ENCODE measurements at regions not wholly inside any gene's neighbourhood (a gene's known extent, or its start where the extent isn't known, plus 50 kb on each side); places are given as distances from the start of the nearest gene placed in this dataset.

- Mint-ChIP-seq H3K27ac (no peak overlapping the region), H3K36me3 (ENCODE audit: low read depth) (no peaks in the 10 kb centered on the region), H3K4me3 (no peak overlapping the region), H3K9me3 (no peaks in the 10 kb centered on the region), H3K4me1 (ENCODE audit: low read depth) (peaks cover 14% of the 10 kb centered on the region), H3K27me3 (ENCODE audit: insufficient read depth) (no peaks in the 10 kb centered on the region)
- intact Hi-C loops (cut with micrococcal nuclease), result no loop called here
- no peak for DNase-seq (ENCODE audit: low spot score)
Measured at GRCh38 chr2:37458133-37458532, 113.7 kb downstream of the QPCT start.

- H3K27ac Mint-ChIP-seq, result no peak overlapping the region
- peaks cover 5% of the 10 kb centered on the region for H3K27me3 Mint-ChIP-seq (ENCODE audit: insufficient read depth)
- no peaks in the 10 kb centered on the region for H3K9me3 Mint-ChIP-seq
- H3K4me3 Mint-ChIP-seq, result no peak overlapping the region
- no peaks in the 10 kb centered on the region for H3K36me3 Mint-ChIP-seq (ENCODE audit: low read depth)
- peaks cover 12% of the 10 kb centered on the region for H3K4me1 Mint-ChIP-seq (ENCODE audit: low read depth)
- intact Hi-C loops (cut with micrococcal nuclease), result no loop called here
- no peak for DNase-seq (ENCODE audit: low spot score)
Measured at GRCh38 chr2:37459095-37459981, 114.9 kb downstream of the QPCT start.

- H3K36me3 Mint-ChIP-seq (ENCODE audit: low read depth), result no peaks in the 10 kb centered on the region
- no peaks in the 10 kb centered on the region for H3K9me3 Mint-ChIP-seq
- H3K27ac Mint-ChIP-seq, result no peak overlapping the region
- intact Hi-C loops (cut with micrococcal nuclease), result no loop called here
- H3K4me3 Mint-ChIP-seq, result no peak overlapping the region
- peaks cover 12% of the 10 kb centered on the region for H3K4me1 Mint-ChIP-seq (ENCODE audit: low read depth)
- DNase-seq (ENCODE audit: low spot score), result no peak
- peaks cover 12% of the 10 kb centered on the region for H3K27me3 Mint-ChIP-seq (ENCODE audit: insufficient read depth)
Measured at GRCh38 chr2:37460896-37461229, 116.4 kb downstream of the QPCT start.

- peaks cover 16% of the 10 kb centered on the region for H3K27me3 Mint-ChIP-seq (ENCODE audit: insufficient read depth)
- H3K4me1 Mint-ChIP-seq (ENCODE audit: low read depth), result no peaks in the 10 kb centered on the region
- H3K9me3 Mint-ChIP-seq, result no peaks in the 10 kb centered on the region
- intact Hi-C loops (cut with micrococcal nuclease), result no loop called here
- H3K27ac Mint-ChIP-seq, result no peak overlapping the region
- H3K36me3 Mint-ChIP-seq (ENCODE audit: low read depth), result no peaks in the 10 kb centered on the region
- no peak for DNase-seq (ENCODE audit: low spot score)
- H3K4me3 Mint-ChIP-seq, result no peak overlapping the region
Measured at GRCh38 chr2:37464067-37464466, 119.6 kb downstream of the QPCT start.

- intact Hi-C loops (cut with micrococcal nuclease), result no loop called here
- Mint-ChIP-seq H3K27me3 (ENCODE audit: insufficient read depth) (peaks cover 16% of the 10 kb centered on the region), H3K36me3 (ENCODE audit: low read depth) (no peaks in the 10 kb centered on the region), H3K27ac (no peak overlapping the region), H3K9me3 (no peaks in the 10 kb centered on the region), H3K4me1 (ENCODE audit: low read depth) (no peaks in the 10 kb centered on the region), H3K4me3 (no peak overlapping the region)
- no peak for DNase-seq (ENCODE audit: low spot score)
Measured at GRCh38 chr2:37466533-37467222, 122.2 kb downstream of the QPCT start.

GRCh38 chr2:37468170-37468569, 123.7 kb downstream of the QPCT start:
- intact Hi-C loops (cut with micrococcal nuclease), result no loop called here
- H3K36me3 Mint-ChIP-seq (ENCODE audit: low read depth), result no peaks in the 10 kb centered on the region

GRCh38 chr2:37469126-37469525, 124.7 kb downstream of the QPCT start:
- H3K4me3 Mint-ChIP-seq, result no peak overlapping the region
- no peaks in the 10 kb centered on the region for H3K4me1 Mint-ChIP-seq (ENCODE audit: low read depth)
- H3K36me3 Mint-ChIP-seq (ENCODE audit: low read depth), result no peaks in the 10 kb centered on the region
- H3K27ac Mint-ChIP-seq, result no peak overlapping the region
- intact Hi-C loops (cut with micrococcal nuclease), result no loop called here
- H3K27me3 Mint-ChIP-seq (ENCODE audit: insufficient read depth), result peaks cover 12% of the 10 kb centered on the region
- DNase-seq (ENCODE audit: low spot score), result no peak
- H3K9me3 Mint-ChIP-seq, result no peaks in the 10 kb centered on the region

More at GRCh38 chr2:37468170-37468569, 123.7 kb downstream of the QPCT start:
- DNase-seq (ENCODE audit: low spot score), result no peak
- Mint-ChIP-seq H3K4me1 (ENCODE audit: low read depth) (no peaks in the 10 kb centered on the region), H3K4me3 (no peak overlapping the region), H3K27ac (no peak overlapping the region), H3K27me3 (ENCODE audit: insufficient read depth) (peaks cover 16% of the 10 kb centered on the region), H3K9me3 (no peaks in the 10 kb centered on the region)

GRCh38 chr2:37471104-37471503, 126.7 kb downstream of the QPCT start:
- no peaks in the 10 kb centered on the region for H3K9me3 Mint-ChIP-seq
- no peak overlapping the region for H3K4me3 Mint-ChIP-seq
- intact Hi-C loops (cut with micrococcal nuclease), result no loop called here
- H3K27ac Mint-ChIP-seq, result no peak overlapping the region
- no peaks in the 10 kb centered on the region for H3K4me1 Mint-ChIP-seq (ENCODE audit: low read depth)
- peaks cover 4% of the 10 kb centered on the region for H3K27me3 Mint-ChIP-seq (ENCODE audit: insufficient read depth)
- no peak for DNase-seq (ENCODE audit: low spot score)
- H3K36me3 Mint-ChIP-seq (ENCODE audit: low read depth), result no peaks in the 10 kb centered on the region

GRCh38 chr2:37471994-37472393, 127.6 kb downstream of the QPCT start:
- intact Hi-C loops (cut with micrococcal nuclease), result no loop called here
- H3K4me3 Mint-ChIP-seq, result no peak overlapping the region
- no peaks in the 10 kb centered on the region for H3K4me1 Mint-ChIP-seq (ENCODE audit: low read depth)
- no peaks in the 10 kb centered on the region for H3K9me3 Mint-ChIP-seq
- peaks cover 1% of the 10 kb centered on the region for H3K27me3 Mint-ChIP-seq (ENCODE audit: insufficient read depth)
- no peaks in the 10 kb centered on the region for H3K36me3 Mint-ChIP-seq (ENCODE audit: low read depth)
- no peak for DNase-seq (ENCODE audit: low spot score)
- no peak overlapping the region for H3K27ac Mint-ChIP-seq

GRCh38 chr2:37472959-37473358, 128.5 kb downstream of the QPCT start:
- peaks cover 4% of the 10 kb centered on the region for H3K27me3 Mint-ChIP-seq (ENCODE audit: insufficient read depth)
- H3K9me3 Mint-ChIP-seq, result no peaks in the 10 kb centered on the region
- DNase-seq (ENCODE audit: low spot score), result no peak
- no peak overlapping the region for H3K4me3 Mint-ChIP-seq
- intact Hi-C loops (cut with micrococcal nuclease), result no loop called here
- H3K4me1 Mint-ChIP-seq (ENCODE audit: low read depth), result no peaks in the 10 kb centered on the region
- H3K36me3 Mint-ChIP-seq (ENCODE audit: low read depth), result no peaks in the 10 kb centered on the region
- H3K27ac Mint-ChIP-seq, result no peak overlapping the region

GRCh38 chr2:37476411-37476810, 132.0 kb downstream of the QPCT start:
- no peak overlapping the region for H3K27ac Mint-ChIP-seq
- peaks cover 4% of the 10 kb centered on the region for H3K27me3 Mint-ChIP-seq (ENCODE audit: insufficient read depth)
- H3K4me1 Mint-ChIP-seq (ENCODE audit: low read depth), result no peaks in the 10 kb centered on the region
- no peaks in the 10 kb centered on the region for H3K36me3 Mint-ChIP-seq (ENCODE audit: low read depth)
- no peak for DNase-seq (ENCODE audit: low spot score)
- intact Hi-C loops (cut with micrococcal nuclease), result no loop called here
- no peak overlapping the region for H3K4me3 Mint-ChIP-seq
- H3K9me3 Mint-ChIP-seq, result peaks cover 4% of the 10 kb centered on the region

GRCh38 chr2:37477921-37478320, 133.5 kb downstream of the QPCT start:
- Mint-ChIP-seq H3K27ac (no peak overlapping the region), H3K36me3 (ENCODE audit: low read depth) (no peaks in the 10 kb centered on the region), H3K9me3 (peaks cover 4% of the 10 kb centered on the region), H3K27me3 (ENCODE audit: insufficient read depth) (peaks cover 4% of the 10 kb centered on the region), H3K4me1 (ENCODE audit: low read depth) (no peaks in the 10 kb centered on the region), H3K4me3 (no peak overlapping the region)
- DNase-seq (ENCODE audit: low spot score), result no peak
- intact Hi-C loops (cut with micrococcal nuclease), result no loop called here

- Mint-ChIP-seq H3K27ac (no peak overlapping the region), H3K4me3 (no peak overlapping the region), H3K36me3 (ENCODE audit: low read depth) (peaks cover 2% of the 10 kb centered on the region), H3K9me3 (peaks cover 4% of the 10 kb centered on the region), H3K4me1 (ENCODE audit: low read depth) (no peaks in the 10 kb centered on the region), H3K27me3 (ENCODE audit: insufficient read depth) (peaks cover 8% of the 10 kb centered on the region)
- DNase-seq (ENCODE audit: low spot score), result no peak
- intact Hi-C loops (cut with micrococcal nuclease), result no loop called here
Measured at GRCh38 chr2:37481244-37481643, 136.8 kb downstream of the QPCT start.

All from activated T-helper 1 cell treated with anti-CD3 and anti-CD28 coated beads, Interleukin-12 subunit alpha, Interleukin-12 subunit beta, Interleukin-2, Interleukin-4 antibody, amounts not matched to agents 30 ng/mL and 10 ng/mL and 1 ng/mL, durations not matched to agents 14 hours and 24 hours and 36 hours (primary cell).